NCI-H1417 (cell line): ENCODE measurements at regions not wholly inside any gene's neighbourhood (a gene's known extent, or its start where the extent isn't known, plus 50 kb on each side); places are given as distances from the start of the nearest gene placed in this dataset.
"Not testable (repeated sequence)": the region's sequence is repeated elsewhere in the genome, so short reads cannot be mapped to it uniquely, and the experiment has no call there.

Experiments
- DNase-seq, 3 experiments: peaks; one replicate each; lab custom pipeline; 2025; lab: John Stamatoyannopoulos, UW

DNA sequence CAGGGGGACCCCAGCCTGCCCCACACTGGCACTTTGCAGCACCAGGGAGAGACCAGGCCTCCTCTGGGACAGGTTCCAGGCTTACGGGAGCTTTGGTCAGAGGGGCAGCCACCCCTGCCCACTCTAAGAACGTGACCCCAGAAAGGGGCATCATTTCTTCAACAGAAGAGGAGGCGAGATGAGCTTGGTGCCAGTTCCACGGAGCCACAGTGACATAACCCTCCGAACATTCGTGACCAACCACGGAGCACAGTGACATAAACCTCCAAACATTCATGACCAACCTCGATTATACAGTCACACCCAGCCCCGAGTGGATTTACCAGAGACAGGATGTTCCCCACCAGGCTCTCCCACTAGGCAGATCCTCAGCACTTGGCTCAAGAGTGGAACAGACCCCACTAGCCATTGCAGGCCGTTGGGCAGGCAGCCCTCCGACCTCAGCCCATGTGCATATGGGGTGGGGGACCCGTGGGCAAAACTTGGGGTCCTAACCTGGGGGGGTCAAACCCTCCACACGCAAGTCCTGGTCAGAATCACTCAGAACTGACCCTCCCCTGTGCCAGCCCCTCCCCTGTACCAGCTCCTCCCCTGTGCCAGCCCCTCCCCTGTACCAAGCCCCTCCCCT lies 112.9 kb downstream of the METRNL start:
- DNase-seq: no peak

DNA sequence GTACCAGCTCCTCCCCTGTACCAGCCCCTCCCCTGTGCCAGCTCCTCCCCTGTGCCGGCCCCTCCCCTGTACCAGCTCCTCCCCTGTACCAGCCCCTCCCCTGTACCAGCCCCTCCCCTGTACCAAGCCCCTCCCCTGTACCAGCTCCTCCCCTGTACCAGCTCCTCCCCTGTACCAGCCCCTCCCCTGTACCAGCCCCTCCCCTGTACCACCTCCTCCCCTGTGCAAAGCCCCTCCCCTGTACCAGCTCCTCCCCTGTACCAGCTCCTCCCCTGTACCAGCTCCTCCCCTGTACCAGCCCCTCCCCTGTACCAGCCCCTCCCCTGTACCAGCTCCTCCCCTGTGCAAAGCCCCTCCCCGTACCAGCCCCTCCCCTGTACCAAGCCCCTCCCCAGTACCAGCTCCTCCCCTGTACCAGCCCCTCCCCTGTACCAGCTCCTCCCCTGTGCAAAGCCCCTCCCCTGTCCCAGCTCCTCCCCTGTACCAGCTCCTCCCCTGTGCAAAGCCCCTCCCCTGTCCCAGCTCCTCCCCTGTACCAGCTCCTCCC lies 113.5 kb downstream of the METRNL start:
- not testable (repeated sequence) for DNase-seq

DNA sequence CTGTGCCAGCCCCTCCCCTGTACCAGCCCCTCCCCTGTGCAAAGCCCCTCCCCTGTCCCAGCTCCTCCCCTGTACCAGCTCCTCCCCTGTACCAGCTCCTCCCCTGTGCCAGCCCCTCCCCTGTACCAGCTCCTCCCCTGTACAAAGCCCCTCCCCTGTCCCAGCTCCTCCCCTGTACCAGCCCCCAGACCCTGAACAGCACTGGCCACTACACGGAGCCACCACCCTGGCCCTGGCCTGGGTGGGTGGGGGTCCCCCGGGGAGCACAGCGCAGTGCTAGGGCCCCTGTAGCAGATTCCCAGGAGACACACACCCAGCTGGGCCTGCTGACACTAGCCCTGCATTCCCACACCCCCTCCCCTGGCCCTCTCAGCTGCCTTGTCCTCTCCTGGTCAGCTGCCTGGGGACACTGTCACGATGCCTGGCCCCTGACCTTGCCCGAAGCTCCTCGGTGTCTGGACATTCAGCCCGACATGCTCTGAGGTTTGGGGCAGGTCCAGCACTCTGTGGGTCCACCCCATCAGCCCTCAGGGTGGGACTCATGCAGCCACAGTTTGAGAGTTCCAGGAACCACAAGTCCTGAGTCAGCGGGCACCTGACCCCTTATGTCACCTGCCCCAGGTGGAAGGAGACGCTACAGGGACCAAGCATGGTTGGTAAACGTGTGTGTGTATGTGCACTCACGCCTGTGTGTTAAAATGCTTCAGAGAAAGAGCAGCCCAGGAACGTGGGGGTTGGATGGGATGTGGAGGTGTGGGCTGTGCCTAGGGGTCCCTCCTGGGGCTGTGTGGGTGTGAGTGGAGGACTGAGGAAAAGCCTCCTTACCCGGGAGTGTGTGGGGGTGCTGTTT lies 114.2 kb downstream of the METRNL start:
- no peak for DNase-seq

DNA sequence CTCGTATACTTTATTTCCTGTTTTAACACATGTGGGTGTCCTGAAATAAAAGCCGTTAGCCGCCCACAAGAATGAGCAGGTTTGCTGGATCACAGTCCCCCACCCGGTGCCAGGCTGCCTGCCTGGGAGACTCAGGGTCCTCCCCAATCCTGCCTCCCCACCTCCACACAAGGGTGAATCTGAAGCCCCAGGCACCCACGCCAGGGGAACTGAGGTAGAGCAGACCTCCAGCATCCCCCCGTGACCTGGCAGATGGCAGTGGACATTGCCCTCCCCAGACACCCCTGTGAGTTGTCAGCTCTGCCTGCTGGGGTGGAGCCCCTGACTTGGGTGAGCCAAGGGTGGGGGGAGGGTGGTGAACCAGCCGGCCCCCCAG lies 114.8 kb downstream of the METRNL start:
- DNase-seq: no peak

DNA sequence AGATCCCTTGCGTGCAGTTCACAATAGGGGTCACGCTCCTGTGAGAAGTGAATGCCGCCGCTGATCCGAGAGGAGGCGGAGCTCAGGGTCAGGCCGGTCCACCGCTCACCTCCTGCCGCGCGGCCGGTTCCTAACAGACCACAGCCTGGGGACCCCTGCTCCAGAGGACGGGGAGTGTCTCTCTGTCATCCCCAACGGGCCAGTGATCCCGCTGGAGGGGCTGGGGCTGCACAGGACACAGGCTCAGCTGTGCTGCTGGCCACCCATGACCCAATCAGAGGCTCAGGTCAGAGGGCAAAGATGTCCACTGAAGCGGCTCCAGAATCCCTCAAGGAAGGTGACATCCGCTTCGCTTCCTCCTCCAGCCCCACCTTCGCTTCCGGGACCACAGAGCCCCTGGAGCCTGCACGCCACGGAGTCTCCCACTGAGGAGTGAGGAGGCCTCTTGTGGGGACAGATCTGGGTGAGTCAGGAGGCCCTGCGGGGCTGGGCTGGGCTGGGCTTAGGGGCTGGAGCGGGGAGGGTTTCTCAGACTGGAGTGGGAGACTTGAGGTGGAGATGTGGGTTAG lies 115.4 kb downstream of the METRNL start:
- DNase-seq: no peak

DNA sequence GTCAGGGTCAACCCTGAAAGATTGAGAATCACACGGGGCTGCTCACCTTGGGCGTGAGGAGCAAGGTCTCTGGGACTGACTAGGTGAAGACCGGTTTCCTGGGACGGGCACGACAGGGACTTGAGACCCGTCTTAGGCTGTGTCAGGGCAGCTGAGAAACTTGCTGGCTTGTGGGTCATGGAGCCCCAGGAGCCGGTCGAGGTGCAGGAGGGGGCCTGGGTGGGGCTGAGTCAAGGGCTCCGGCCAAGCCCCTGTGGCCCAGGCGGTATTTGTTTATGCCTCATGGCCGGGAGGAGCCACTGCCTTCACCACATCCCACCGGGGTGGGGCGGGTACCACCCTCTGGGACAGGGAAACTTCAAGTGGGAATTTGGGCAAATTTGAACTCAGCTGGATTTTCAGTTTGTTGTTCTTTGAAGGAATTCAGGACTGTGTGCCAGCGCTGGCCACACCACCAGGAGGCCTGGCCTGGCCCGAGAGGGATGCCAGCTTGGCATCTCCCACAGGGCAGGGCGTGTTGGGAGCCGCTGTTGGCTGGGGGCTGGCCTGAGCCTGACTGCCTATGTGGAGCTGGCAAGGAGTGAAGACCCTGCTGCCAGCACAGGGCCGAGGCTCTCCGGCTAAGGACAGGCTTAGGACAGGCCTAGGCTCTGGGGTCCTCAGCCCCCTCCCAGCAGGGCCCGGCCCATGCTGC lies 116.1 kb downstream of the METRNL start:
- DNase-seq: no peak

DNA sequence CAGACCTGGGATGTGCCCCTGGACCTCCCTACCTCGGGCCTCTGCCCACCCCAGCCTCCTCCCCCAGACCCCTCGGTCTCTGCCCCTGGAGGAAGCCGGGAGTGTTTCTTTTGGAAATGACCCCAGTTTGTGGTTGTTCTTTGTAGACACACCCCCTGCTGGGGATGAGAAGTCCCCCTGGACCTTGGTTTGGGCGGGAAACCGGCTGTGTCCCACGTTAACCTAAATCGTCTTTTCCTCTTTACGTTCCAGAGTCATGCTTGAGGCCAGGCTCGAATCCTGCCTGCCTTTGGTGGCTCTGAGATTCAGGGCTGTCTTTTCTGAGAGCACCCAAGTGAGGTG lies 116.6 kb downstream of the METRNL start:
- DNase-seq: no peak

DNA sequence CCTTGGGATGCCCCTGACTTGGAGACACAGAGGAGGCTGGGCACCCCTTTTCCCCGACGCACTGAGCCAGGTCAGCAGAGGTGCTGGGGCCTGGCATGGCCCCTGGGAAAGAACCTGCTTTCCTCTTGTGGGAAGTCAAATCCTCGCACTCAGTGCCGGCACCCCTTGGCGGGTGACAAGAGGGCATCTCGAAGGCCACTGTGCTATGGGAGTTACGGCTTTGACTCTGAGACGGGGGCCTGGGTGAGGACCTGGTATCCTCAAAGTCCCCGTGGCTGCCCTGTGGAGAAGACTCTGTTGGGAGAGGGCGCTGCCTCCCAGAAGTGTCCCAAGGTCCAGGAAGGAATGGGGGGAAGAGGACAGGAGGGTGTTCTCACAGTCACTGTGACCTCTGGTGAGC lies 117.0 kb downstream of the METRNL start:
- no peak for DNase-seq

DNA sequence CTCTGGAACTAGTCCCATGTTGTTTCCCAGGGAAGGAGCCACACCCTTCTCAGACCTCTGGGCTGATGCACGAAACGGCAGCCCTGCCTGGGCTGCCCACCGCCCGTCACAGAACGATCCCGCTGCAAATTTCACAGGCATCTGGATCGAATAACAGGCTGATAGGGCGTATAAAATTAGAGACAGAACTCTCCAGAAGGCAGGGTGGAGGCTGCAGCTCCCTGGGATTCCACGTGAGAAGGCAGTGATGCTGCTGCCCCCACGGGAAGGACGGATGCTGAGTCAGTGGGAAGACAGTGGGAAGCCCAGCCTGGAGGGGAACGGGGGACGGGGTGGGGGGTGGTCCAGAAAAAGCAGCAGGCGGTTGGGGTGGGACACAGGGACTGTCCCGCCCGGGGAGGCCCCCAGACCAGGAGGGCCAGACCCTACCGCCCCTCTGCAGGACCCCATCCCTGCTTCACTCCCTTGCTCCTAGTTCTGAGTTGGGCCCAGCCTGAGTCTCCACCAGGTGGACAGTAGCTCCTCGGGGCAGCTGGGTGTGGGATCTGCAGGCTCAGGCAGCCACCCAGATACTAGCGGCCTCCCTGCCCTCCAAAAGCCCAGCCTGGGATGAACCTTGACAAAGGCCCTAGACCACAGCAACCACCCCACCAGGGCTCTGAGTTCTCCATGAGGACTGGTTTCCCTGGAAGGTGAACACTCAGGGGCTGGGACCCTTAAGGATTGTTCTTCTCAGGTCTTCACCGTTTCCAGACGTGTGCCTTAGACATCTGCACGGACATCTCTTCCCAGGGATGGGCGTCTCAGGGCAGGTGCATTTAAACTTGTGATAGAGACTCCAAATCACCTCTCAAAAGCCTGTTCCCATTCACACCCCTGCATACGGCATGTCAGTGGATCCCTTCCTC lies 117.8 kb downstream of the METRNL start:
- no peak for DNase-seq

DNA sequence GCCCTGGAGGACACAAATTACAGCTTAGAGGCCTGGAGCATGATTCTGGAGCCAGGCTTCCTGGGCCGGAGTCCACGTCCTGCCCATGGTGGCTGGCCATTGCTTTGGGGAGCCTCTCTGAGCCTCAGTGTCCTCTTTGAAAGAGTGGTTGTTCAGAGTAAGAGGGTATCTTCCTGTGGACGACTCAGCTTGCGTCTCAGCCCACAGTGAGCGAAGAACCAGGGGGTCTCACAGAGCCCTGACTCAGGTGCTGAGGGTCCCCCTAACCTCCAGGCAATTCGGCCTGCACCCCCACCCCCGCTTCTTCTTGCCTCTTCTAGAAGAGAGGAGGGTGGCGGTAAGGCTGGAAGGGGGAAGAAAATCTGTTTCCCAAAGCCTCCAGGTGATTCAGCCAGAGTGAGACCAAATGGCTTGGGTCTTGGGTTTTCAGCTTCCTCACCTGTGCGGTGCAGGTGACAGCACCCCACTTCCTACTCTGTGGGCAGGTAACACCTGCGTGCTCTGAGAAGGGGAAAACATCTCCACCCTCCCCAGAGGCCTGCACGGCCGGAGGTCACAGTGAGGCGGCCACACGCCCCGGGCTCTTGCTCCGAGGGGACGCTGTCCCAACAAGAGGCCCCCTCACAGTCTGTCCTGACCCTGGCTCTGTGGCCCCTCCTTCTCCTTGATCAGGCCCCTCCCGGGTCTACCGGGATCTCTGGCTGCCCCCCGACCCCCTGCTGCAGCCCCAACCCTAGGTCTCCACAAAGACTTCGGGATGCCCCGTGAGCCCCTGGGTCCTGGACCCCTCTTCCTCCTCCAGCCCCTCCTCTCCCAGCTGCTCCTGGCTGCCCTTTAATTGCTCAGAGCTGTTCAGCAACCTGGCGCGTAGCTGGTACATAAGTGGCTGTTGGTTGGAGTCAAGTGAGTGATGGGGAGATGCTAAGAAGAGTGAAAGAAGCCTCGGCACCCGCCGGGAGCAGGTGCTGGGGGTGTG lies 119.2 kb downstream of the METRNL start:
- DNase-seq: peak in 2 of 3 experiments; percentile 44 to 67

DNA sequence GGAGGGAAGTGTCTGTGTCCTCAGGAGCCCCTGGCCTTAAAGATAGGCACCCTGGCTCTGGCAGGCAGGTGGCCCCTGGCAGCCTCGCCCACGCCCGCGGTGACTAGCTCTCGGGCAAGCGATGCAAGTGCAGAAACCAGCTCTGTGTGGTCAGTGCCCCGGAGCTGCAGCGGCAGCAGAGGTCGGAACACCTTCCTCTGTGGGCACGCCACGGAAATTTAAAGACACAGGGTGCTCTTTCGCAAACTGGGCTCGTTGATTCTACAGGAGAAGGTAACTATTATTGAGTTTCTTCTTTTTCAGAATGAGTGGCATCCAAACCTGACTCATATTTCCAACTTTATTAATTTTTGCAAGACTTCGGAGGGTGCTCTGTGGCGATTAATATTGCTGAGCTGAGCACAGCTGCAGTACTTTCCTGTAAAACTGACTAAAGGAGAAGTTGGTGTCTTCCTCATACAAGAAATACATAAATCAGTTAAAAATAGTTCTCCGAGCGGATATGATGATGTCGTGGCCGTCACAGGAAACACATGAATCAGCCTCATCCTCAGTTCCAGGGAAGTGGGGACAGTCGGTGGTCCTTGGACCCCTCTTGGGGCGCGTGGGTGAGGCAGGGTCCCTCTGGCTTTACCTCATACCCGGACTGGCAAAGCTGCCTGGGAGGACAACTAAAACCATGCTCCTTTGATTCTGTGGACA lies 120.2 kb downstream of the METRNL start:
- peak in 1 of 3 experiments; percentile 43 for DNase-seq

DNA sequence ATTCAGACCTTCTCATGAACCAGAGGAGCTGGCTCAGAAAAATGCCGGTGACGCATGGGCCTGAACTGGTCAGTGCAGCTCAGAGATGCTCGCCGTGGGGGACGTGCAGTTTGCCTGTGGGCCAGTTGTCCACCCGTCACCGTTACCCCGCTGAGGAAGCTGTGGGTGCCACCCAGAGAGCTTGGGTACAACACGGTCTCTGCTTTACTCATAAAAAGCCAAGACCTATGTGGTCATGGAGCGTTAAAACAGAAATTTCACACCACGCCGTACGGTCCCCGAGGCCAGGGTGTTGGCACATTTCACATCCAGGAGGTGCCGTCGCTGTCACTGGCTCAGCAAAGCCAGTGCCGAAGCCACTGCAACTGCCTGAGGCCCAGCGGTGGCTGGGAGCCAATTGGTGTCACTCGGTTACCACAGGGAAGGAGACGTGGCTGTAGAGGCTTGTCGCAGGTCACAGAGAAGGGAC lies 120.9 kb downstream of the METRNL start:
- no peak for DNase-seq

DNA sequence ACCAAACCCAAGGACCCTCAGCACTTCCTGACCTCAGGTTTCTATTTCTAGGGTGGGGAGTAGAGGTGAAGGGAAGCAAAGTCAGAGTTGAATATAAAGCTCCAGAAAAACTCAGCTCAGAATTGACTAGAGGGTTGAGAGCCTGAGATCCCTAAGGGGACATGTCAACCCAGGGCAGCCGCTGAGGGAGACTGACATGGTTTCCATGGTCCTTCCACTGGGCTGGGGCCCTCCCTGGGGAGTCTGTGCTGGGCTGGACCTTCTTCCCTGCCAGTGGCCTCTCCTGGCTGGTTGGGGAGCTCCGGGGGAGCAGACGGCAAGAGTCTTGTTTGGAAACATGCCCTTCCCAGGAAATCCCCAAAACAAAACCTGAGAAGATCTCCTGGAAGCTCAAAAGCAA lies 121.3 kb downstream of the METRNL start:
- DNase-seq: no peak

DNA sequence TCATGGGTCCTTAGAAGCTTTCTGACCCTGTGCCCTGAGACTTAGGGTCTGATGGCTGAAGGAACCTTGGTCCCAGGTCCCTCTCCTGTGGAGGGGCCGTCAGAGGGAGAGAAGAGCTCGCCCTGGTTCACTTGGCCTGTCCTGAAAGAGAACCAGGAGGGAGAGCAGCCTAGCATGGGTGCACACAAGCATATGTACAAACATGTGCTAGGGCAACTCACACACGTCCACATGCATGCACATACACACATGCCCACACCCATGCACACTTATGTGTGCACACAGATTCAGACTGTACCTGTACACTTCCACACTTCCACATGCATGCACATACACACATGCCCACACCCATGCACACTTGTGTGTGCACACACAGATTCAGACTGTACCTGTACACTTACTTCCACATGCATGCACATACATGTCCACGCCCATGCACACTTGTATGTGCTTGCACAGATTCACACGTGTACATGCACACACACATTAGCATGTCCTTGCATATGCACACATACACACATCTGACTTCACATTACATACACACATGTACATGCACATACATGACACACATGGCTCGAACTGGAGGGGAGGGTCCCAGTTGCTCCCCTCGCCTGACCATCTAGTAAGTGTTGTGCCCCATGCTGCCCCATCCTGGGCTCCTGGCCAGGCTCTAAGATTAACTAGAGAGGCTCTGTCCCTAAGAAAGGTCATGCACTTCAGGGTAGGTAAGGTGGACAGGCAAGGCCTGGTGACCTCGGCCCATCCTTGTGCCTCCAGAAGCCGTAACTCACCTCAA lies 122.0 kb downstream of the METRNL start:
- DNase-seq: no peak

DNA sequence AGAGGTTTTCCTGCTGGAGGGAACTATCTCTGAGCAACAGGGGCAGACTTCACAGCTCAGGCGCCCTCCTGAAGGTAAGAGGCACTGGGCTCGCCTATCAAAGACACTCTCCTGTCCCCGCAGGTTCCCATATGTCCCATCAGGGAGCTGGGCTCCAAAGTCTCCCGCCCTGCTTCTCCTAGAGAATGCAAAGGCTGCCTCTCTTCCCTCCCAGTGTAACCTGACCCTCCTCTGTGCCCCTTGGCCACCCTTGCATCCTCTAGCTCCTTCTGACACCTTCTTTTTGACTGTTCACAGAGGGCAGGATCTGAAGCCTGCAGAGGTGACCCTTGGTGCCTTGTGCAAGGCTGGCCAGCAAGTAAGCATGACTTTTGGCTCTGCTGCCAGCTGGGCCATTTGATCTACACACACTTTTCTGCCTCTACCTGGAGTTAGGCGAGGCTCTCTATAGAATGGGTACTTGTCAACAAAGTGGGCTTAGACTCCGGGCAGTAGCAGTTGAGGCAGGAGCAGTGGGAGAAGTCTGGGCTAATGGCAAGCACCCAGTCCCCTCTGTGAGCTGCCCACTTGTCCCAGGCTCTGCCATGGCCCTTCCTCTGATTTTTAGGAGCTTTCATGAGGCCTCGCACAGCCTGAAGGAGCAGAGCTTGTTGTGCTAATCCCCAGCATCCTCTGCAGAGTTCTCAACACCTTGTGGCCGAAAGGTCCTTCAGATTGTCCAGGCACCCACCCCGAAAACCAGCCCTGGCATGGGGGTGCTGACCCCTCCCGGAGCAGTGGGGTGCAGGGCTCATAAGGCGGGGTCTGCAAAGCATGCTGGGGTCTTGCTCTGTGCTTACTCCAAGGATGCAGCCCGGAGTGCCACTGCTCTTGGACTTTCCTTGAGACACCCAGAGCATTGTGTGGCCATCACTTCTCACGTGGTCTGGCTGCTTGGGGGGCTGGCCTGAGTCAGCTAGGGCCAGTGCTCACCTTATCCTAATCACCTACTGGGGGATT lies 122.9 kb downstream of the METRNL start:
- DNase-seq: no peak

DNA sequence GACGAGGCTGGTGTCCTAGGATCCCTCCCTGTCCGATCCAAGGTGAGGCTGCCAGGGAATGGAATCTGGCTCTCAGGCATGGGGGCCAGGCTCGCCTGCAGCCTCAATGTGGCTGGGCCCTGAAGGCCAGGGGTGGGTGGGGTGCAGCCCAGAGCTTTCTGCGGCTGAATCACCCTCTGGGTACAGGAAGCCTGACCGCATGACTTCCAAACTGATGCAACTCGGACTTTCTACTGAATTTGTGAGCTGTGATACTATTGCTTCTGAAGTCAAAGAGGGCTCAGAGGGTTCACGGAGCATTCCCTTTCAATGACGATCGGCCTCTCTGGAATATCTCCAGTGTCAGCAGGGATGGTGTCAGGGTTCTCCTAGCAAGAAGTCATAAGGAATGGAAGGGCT lies 123.7 kb downstream of the METRNL start:
- no peak for DNase-seq

DNA sequence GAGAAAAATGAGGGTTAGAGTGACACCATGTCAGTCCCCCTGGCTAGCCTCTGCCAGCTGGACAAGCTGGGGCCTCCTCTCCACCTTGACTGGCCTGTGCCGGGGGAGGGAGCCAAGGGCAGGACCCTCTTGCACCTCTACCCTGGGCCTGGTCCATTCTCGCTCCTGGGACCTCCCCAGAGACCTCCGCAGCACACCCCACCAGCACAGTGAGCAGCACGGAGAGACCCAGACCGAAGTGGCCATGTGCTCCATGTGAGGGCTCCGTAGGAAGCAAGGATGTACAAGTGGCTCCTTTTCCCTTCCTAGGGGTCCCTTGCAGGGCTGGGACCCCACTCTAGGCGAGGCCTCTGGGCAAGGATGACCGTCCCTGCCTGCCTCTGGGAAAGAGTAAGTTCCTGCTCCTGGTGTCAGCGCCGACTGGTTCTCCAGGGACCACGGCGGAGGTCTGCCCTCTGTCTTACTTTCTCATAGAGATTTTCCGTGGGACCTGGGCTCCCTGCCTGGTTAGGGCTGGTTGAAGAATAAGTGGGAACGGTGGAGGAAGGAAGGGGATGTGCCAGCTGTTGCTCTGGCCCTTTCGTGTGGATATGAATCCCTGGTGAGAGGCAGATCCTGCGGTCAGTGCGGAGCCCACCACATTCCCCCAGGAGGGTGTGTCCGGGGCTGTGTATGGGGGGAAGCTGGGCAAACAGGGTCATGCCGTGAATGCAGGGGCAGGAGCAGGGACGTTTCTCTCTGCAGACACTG lies 124.2 kb downstream of the METRNL start:
- DNase-seq: no peak
